Activated CD4-positive, alpha-beta T cell treated with anti-CD3 and anti-CD28 coated beads, Interleukin-2, Interleukin-6, amounts not matched to agents 100 ng/mL and 50 ng/mL, durations not matched to agents 16 hours and 8 hours (primary cell): ENCODE measurements at regions not wholly inside any gene's neighbourhood (a gene's known extent, or its start where the extent isn't known, plus 50 kb on each side); places are given as distances from the start of the nearest gene placed in this dataset.
A peak's percentile ranks its signal among the peaks of the same experiment; 100 is the strongest.
"Not testable (repeated sequence)": the region's sequence is repeated elsewhere in the genome, so short reads cannot be mapped to it uniquely, and the experiment has no call there.

Experiments used
- DNase-seq: peaks from one replicate; pipeline ENCODE4 v3.0.0-alpha.2; 2020

- DNase-seq, result not testable (repeated sequence)
These were observed 1480.8 kb downstream of the FOXD4L5 start for GRCh38 chr9:63804205-63804604.

- not testable (repeated sequence) for DNase-seq
These were observed 1490.8 kb downstream of the FOXD4L5 start for GRCh38 chr9:63794081-63794685.

- not testable (repeated sequence) for DNase-seq
These were observed 1497.6 kb downstream of the FOXD4L5 start for GRCh38 chr9:63787454-63787853.

GRCh38 chr9:63785059-63785458, 1500.0 kb downstream of the FOXD4L5 start:
- not testable (repeated sequence) for DNase-seq

GRCh38 chr9:63784421-63784820, 1500.6 kb downstream of the FOXD4L5 start:
- DNase-seq, result not testable (repeated sequence)

- DNase-seq, result not testable (repeated sequence)
These were observed 1503.1 kb downstream of the FOXD4L5 start for GRCh38 chr9:63781817-63782439.

GRCh38 chr9:63781390-63781789, 1503.6 kb downstream of the FOXD4L5 start:
- DNase-seq, result peak; percentile 30

- not testable (repeated sequence) for DNase-seq
These were observed 1508.8 kb downstream of the FOXD4L5 start for GRCh38 chr9:63776220-63776619.

- DNase-seq, result not testable (repeated sequence)
These were observed 1510.0 kb downstream of the FOXD4L5 start for GRCh38 chr9:63775092-63775426.

- DNase-seq, result not testable (repeated sequence)
These were observed 1510.5 kb downstream of the FOXD4L5 start for GRCh38 chr9:63774369-63775091.

GRCh38 chr9:63762230-63762629, 1522.8 kb downstream of the FOXD4L5 start:
- not testable (repeated sequence) for DNase-seq

- peak; percentile 2 for DNase-seq
These were observed 1556.0 kb downstream of the FOXD4L5 start for GRCh38 chr9:63729021-63729420.

- no peak for DNase-seq
These were observed 1556.7 kb downstream of the FOXD4L5 start for GRCh38 chr9:63728287-63728686.

GRCh38 chr9:63708285-63708684, 1576.7 kb downstream of the FOXD4L5 start:
- not testable (repeated sequence) for DNase-seq

GRCh38 chr9:63704456-63704855, 1580.6 kb downstream of the FOXD4L5 start:
- not testable (repeated sequence) for DNase-seq

GRCh38 chr9:63703670-63704069, 1581.3 kb downstream of the FOXD4L5 start:
- not testable (repeated sequence) for DNase-seq

GRCh38 chr9:63703138-63703665, 1581.8 kb downstream of the FOXD4L5 start:
- DNase-seq, result not testable (repeated sequence)
